Ishikawa (cell line): ENCODE measurements at regions not wholly inside any gene's neighbourhood (a gene's known extent, or its start where the extent isn't known, plus 50 kb on each side); places are given as distances from the start of the nearest gene placed in this dataset.

ENCODE experiments used
- CEBPB ChIP-seq: IDR thresholded peaks from 2 replicates; pipeline ENCODE4 v1.6.1; 2012
- CREB1 ChIP-seq: IDR thresholded peaks from 2 replicates; pipeline ENCODE4 v1.6.1; 2012; ENCODE audit warnings: low read depth
- EGR1 ChIP-seq: IDR thresholded peaks from 2 replicates; pipeline ENCODE4 v1.6.1; 2012
- EP300 ChIP-seq: IDR thresholded peaks from 2 replicates; pipeline ENCODE4 v1.6.1; 2012; ENCODE audit warnings: borderline replicate concordance
- FOXM1 ChIP-seq: IDR thresholded peaks from 2 replicates; pipeline ENCODE4 v1.6.1; 2012; ENCODE audit warnings: low read depth, borderline replicate concordance
- MAX ChIP-seq: IDR thresholded peaks from 2 replicates; pipeline ENCODE4 v1.6.1; 2012
- NFIC ChIP-seq: IDR thresholded peaks from 2 replicates; pipeline ENCODE4 v1.6.1; 2012
- RAD21 ChIP-seq: IDR thresholded peaks from 2 replicates; pipeline ENCODE4 v1.6.1; 2012; ENCODE audit warnings: low read depth
- REST ChIP-seq: IDR thresholded peaks from 2 replicates; pipeline ENCODE4 v1.6.1; 2012; ENCODE audit warnings: low read depth, mild to moderate bottlenecking
- TAF1 ChIP-seq: IDR thresholded peaks from 2 replicates; pipeline ENCODE4 v1.6.1; 2012; ENCODE audit warnings: low read depth, mild to moderate bottlenecking
- TCF12 ChIP-seq: IDR thresholded peaks from 2 replicates; pipeline ENCODE4 v1.6.1; 2012; ENCODE audit warnings: low read depth
- TEAD4 ChIP-seq: IDR thresholded peaks from 2 replicates; pipeline ENCODE4 v1.6.1; 2012
- USF1 ChIP-seq: IDR thresholded peaks from 2 replicates; pipeline ENCODE4 v1.6.1; 2012
- YY1 ChIP-seq: IDR thresholded peaks from 2 replicates; pipeline ENCODE4 v1.6.1; 2012; ENCODE audit warnings: low read depth
- ZBTB7A ChIP-seq: IDR thresholded peaks from 2 replicates; pipeline ENCODE4 v1.6.1; 2012; ENCODE audit warnings: low read depth

GRCh38 chr13:80688593-80688992 lies 347.7 kb upstream of the SPRY2 start:
- TF ChIP-seq ZBTB7A (no peak), MAX (no peak)

- TF ChIP-seq RAD21, result no peak
- TF ChIP-seq YY1, result no peak
- no peak for TF ChIP-seq TCF12
- no peak for TF ChIP-seq EP300
- no peak for TF ChIP-seq EGR1
- no peak for TF ChIP-seq TEAD4
- TF ChIP-seq USF1, result no peak
- TF ChIP-seq CREB1, result no peak
- no peak for TF ChIP-seq ZBTB7A
- TF ChIP-seq REST, result no peak
- TF ChIP-seq FOXM1, result no peak
- TF ChIP-seq MAX, result no peak
- TF ChIP-seq TAF1, result no peak
- no peak for TF ChIP-seq CEBPB
- TF ChIP-seq NFIC, result no peak
These were observed 345.0 kb upstream of the SPRY2 start for GRCh38 chr13:80685942-80686341.

GRCh38 chr13:80684217-80684991 lies 343.5 kb upstream of the SPRY2 start:
- TF ChIP-seq ZBTB7A (no peak), RAD21 (no peak), YY1 (no peak), EP300 (no peak)

GRCh38 chr13:80680786-80681366 lies 339.9 kb upstream of the SPRY2 start:
- no peak for TF ChIP-seq EP300
- TF ChIP-seq TAF1, result no peak
- TF ChIP-seq ZBTB7A, result no peak
- no peak for TF ChIP-seq RAD21
- TF ChIP-seq CEBPB, result no peak
- TF ChIP-seq YY1, result no peak
- TF ChIP-seq REST, result no peak
- no peak for TF ChIP-seq NFIC
- TF ChIP-seq EGR1, result no peak
- no peak for TF ChIP-seq TCF12
- TF ChIP-seq MAX, result no peak
- no peak for TF ChIP-seq CREB1
- TF ChIP-seq FOXM1, result no peak
- no peak for TF ChIP-seq USF1
- TF ChIP-seq TEAD4, result no peak

- TF ChIP-seq CEBPB, result no peak
- no peak for TF ChIP-seq FOXM1
- no peak for TF ChIP-seq EGR1
- no peak for TF ChIP-seq MAX
These were observed 338.5 kb upstream of the SPRY2 start for GRCh38 chr13:80679423-80679822.

GRCh38 chr13:80677227-80677626 lies 336.3 kb upstream of the SPRY2 start:
- TF ChIP-seq ZBTB7A (no peak), NFIC (no peak), REST (no peak), RAD21 (no peak), USF1 (no peak), EP300 (no peak), CREB1 (no peak), MAX (no peak), CEBPB (no peak), EGR1 (no peak), TEAD4 (no peak)
